ENCODE measurements at regions not wholly inside any gene's neighbourhood (a gene's known extent, or its start where the extent isn't known, plus 50 kb on each side); places are given as distances from the start of the nearest gene placed in this dataset.

GRCh38 chr5:2981652-2982051 lies 230.2 kb upstream of the IRX2 start:
- no peaks in the 10 kb centered on the region for H3K27me3 Mint-ChIP-seq
- Histone ChIP-seq H4K20me1 (ENCODE audit: control insufficient read depth, insufficient read depth, low read length, poor library complexity, severe bottlenecking) (no peaks in the 10 kb centered on the region), H3K4me2 (replicated peaks; ENCODE audit: low read depth, low read length, poor library complexity, severe bottlenecking) (no peak overlapping the region), H3K9me3 (ENCODE audit: control extremely low read depth in 1 of 3, control insufficient read depth in 2 of 3, insufficient read depth in 1 of 3, low read length in 2 of 3) (peaks cover 0 to 16% (median 0%) of the 10 kb centered on the region in 3 donors), H2AFZ (ENCODE audit: insufficient read depth, low read depth, low read length, poor library complexity, severe bottlenecking) (no peak overlapping the region), H3K4me3 (ENCODE audit: control extremely low read depth in 1 of 5, extremely low read depth in 1 of 5, insufficient read depth in 1 of 5, low read depth in 2 of 5, low read length in 4 of 5) (no peak overlapping the region), H3K4me1 (ENCODE audit: control insufficient read depth in 2 of 2, insufficient read depth in 2 of 2, low read length in 2 of 2) (no peaks in the 10 kb centered on the region), H3K36me3 (replicated peaks in 1 of 2; ENCODE audit: control extremely low read depth in 1 of 2, control insufficient read depth in 1 of 2, extremely low read depth in 1 of 2, insufficient read depth in 2 of 2, low read length in 1 of 2) (no peaks in the 10 kb centered on the region), H3K27me3 (replicated peaks in 1 of 4; ENCODE audit: control extremely low read depth in 1 of 4, control insufficient read depth in 3 of 4, insufficient read depth in 4 of 4, low read length in 3 of 4) (no peaks in the 10 kb centered on the region), H3K79me2 (ENCODE audit: control insufficient read depth, insufficient read depth, low read length) (no peaks in the 10 kb centered on the region), H3K9ac (ENCODE audit: low read length) (no peak overlapping the region), H3K27ac (ENCODE audit: low read length in 2 of 2) (no peak overlapping the region)
- TF ChIP-seq, protein P1, sequence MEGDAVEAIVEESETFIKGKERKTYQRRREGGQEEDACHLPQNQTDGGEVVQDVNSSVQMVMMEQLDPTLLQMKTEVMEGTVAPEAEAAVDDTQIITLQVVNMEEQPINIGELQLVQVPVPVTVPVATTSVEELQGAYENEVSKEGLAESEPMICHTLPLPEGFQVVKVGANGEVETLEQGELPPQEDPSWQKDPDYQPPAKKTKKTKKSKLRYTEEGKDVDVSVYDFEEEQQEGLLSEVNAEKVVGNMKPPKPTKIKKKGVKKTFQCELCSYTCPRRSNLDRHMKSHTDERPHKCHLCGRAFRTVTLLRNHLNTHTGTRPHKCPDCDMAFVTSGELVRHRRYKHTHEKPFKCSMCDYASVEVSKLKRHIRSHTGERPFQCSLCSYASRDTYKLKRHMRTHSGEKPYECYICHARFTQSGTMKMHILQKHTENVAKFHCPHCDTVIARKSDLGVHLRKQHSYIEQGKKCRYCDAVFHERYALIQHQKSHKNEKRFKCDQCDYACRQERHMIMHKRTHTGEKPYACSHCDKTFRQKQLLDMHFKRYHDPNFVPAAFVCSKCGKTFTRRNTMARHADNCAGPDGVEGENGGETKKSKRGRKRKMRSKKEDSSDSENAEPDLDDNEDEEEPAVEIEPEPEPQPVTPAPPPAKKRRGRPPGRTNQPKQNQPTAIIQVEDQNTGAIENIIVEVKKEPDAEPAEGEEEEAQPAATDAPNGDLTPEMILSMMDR (IDR thresholded peaks at IDR 0.05) = no peak
- no peak for TF ChIP-seq EZH2 (IDR thresholded peaks at IDR 0.05; ENCODE audit: borderline replicate concordance, insufficient read depth, low read depth, low read length, poor library complexity, severe bottlenecking)
- ATAC-seq (ENCODE audit: low read depth) (no peak), DNase-seq (no peak)
- H3K27ac Mint-ChIP-seq = no peak overlapping the region
- H3K4me1 Mint-ChIP-seq = no peaks in the 10 kb centered on the region
- intact Hi-C loops (cut with micrococcal nuclease) = no loop called here
- WGBS (ENCODE audit: insufficient coverage) = 96% methylated on average over 6 of the region's 9 CpGs
- ChIA-PET POLR2A (no interaction called here), CTCF (no interaction called here)
- H3K4me3 Mint-ChIP-seq = no peak overlapping the region
- peaks cover 7% of the 10 kb centered on the region for H3K9me3 Mint-ChIP-seq (ENCODE audit: insufficient read depth)

DNA sequence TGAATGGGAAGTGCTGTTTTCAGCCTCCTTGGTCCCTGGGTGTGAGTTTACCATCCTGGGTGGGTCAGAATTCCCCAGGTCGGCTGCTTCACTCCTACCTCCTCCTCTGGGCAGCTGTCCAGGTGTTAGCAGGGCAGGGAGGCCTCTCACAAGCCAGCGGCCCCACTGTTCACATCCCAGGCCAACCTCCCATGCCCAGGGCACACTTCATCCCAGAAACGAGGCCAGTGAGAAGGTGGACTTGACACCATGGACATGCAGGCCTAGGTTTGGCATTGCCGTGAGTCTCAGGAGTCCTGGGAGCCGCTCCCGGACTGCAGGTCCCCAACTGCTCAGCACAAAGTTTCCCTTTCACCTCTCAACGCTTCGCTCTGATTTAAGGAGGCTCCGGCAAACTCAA lies 229.6 kb upstream of the IRX2 start:
- Mint-ChIP-seq H3K27me3 (no peaks in the 10 kb centered on the region), H3K4me3 (no peak overlapping the region), H3K4me1 (no peaks in the 10 kb centered on the region), H3K27ac (no peak overlapping the region), H3K9me3 (ENCODE audit: insufficient read depth) (peaks cover 12% of the 10 kb centered on the region)
- Histone ChIP-seq H3K4me2 (replicated peaks; ENCODE audit: low read depth, low read length, poor library complexity, severe bottlenecking) (no peak overlapping the region), H3K36me3 (replicated peaks in 1 of 2; ENCODE audit: control extremely low read depth in 1 of 2, control insufficient read depth in 1 of 2, extremely low read depth in 1 of 2, insufficient read depth in 2 of 2, low read length in 1 of 2) (no peaks in the 10 kb centered on the region), H3K4me3 (ENCODE audit: control extremely low read depth in 1 of 5, extremely low read depth in 1 of 5, insufficient read depth in 1 of 5, low read depth in 2 of 5, low read length in 4 of 5) (no peak overlapping the region), H2AFZ (ENCODE audit: insufficient read depth, low read depth, low read length, poor library complexity, severe bottlenecking) (no peak overlapping the region), H3K27ac (ENCODE audit: low read length in 2 of 2) (no peak overlapping the region), H3K9me3 (ENCODE audit: control extremely low read depth in 1 of 3, control insufficient read depth in 2 of 3, insufficient read depth in 1 of 3, low read length in 2 of 3) (peaks cover 0 to 12% (median 0%) of the 10 kb centered on the region in 3 donors), H3K27me3 (replicated peaks in 1 of 4; ENCODE audit: control extremely low read depth in 1 of 4, control insufficient read depth in 3 of 4, insufficient read depth in 4 of 4, low read length in 3 of 4) (no peaks in the 10 kb centered on the region), H4K20me1 (ENCODE audit: control insufficient read depth, insufficient read depth, low read length, poor library complexity, severe bottlenecking) (no peaks in the 10 kb centered on the region), H3K79me2 (ENCODE audit: control insufficient read depth, insufficient read depth, low read length) (no peaks in the 10 kb centered on the region), H3K9ac (ENCODE audit: low read length) (no peak overlapping the region), H3K4me1 (ENCODE audit: control insufficient read depth in 2 of 2, insufficient read depth in 2 of 2, low read length in 2 of 2) (no peaks in the 10 kb centered on the region)
- no peak for ATAC-seq (ENCODE audit: low read depth)
- CTCF ChIA-PET = no interaction called here
- no peak for TF ChIP-seq EZH2 (IDR thresholded peaks at IDR 0.05; ENCODE audit: borderline replicate concordance, insufficient read depth, low read depth, low read length, poor library complexity, severe bottlenecking)
- TF ChIP-seq, protein P1 (IDR thresholded peaks at IDR 0.05) = no peak
- intact Hi-C loops (cut with micrococcal nuclease) = no loop called here
- 79% methylated on average over 6 of the region's 9 CpGs for WGBS (ENCODE audit: insufficient coverage)
- POLR2A ChIA-PET = no interaction called here
- no peak for DNase-seq
